Naive thymus-derived CD4-positive, alpha-beta T cell (primary cell): ENCODE measurements at regions not wholly inside any gene's neighbourhood (a gene's known extent, or its start where the extent isn't known, plus 50 kb on each side); places are given as distances from the start of the nearest gene placed in this dataset.

ENCODE experiments used
- ATAC-seq: fragments of 150-1000 bp; cut with Tn5 transposase; 2 replicates; pipeline ENCODE4 v1.10.0; 2021; ENCODE audit warnings: mild to moderate bottlenecking, moderate library complexity
- CTCF ChIA-PET: fragments of 350-600 bp; sonication (Branson Sonifier 250); formaldehyde crosslinking; loops from one replicate; lab custom pipeline; 2021; ENCODE audit warnings: antibody characterized with exemption; lab: Charles Lee
- POLR2A ChIA-PET: fragments of 350-600 bp; sonication (Branson Sonifier 250); formaldehyde crosslinking; loops from one replicate; lab custom pipeline; 2021; ENCODE audit warnings: antibody characterized with exemption, inconsistent platforms; lab: Charles Lee
- DNase-seq, 9 donors: peaks; one replicate each; pipeline versions ENCODE4 v3.0.0 to v3.0.0-alpha.2; 2020 to 2022; ENCODE audit warnings: mixed read lengths in 1 of 9
- H3K27ac ChIP-seq: one replicate; pipeline ENCODE4 v1.7.0; 2013; ENCODE audit warnings: mild to moderate bottlenecking, low read depth, low read length, moderate library complexity
- H3K27me3 ChIP-seq, 2 donors: one replicate each; pipeline ENCODE4 v1.7.0; 2013; ENCODE audit warnings: low read length in 2 of 2, mild to moderate bottlenecking in 2 of 2, moderate library complexity in 2 of 2; ENCODE audit not compliant: control insufficient read depth in 2 of 2, insufficient read depth in 2 of 2
- H3K36me3 ChIP-seq, 3 experiments: 1 replicate in 2 of 3; 2 replicates in 1 of 3; pipeline ENCODE4 v1.7.0; 2013; ENCODE audit warnings: low read length in 3 of 3, mild to moderate bottlenecking in 3 of 3, moderate library complexity in 1 of 3; ENCODE audit not compliant: insufficient read depth in 3 of 3, control insufficient read depth in 2 of 3
- H3K4me1 ChIP-seq, 2 donors: one replicate each; pipeline ENCODE4 v1.7.0; 2013; ENCODE audit warnings: low read length in 2 of 2, mild to moderate bottlenecking in 2 of 2, moderate library complexity in 1 of 2; ENCODE audit not compliant: control insufficient read depth in 2 of 2, insufficient read depth in 2 of 2
- H3K4me3 ChIP-seq: 2 replicates; pipeline ENCODE4 v1.7.0; 2013; ENCODE audit warnings: mild to moderate bottlenecking, low read length
- H3K9me3 ChIP-seq, 3 experiments: 1 replicate in 2 of 3; 2 replicates in 1 of 3; pipeline ENCODE4 v1.7.0; 2013; ENCODE audit warnings: low read length in 3 of 3; ENCODE audit not compliant: control insufficient read depth in 2 of 3
- H3K27ac Mint-ChIP-seq, 9 donors: one replicate each; pipeline ENCODE4 v1.8.0; 2020 to 2022; ENCODE audit warnings: mixed read lengths in 9 of 9, mild to moderate bottlenecking in 8 of 9, moderate library complexity in 5 of 9, inconsistent platforms in 2 of 9
- H3K27me3 Mint-ChIP-seq, 5 donors: one replicate each; pipeline ENCODE4 v1.8.0; 2021 to 2022; ENCODE audit warnings: mixed read lengths in 5 of 5, mild to moderate bottlenecking in 1 of 5
- H3K36me3 Mint-ChIP-seq, 5 donors: one replicate each; pipeline ENCODE4 v1.8.0; 2020 to 2022; ENCODE audit warnings: mixed read lengths in 5 of 5, mild to moderate bottlenecking in 3 of 5, inconsistent platforms in 1 of 5
- H3K4me1 Mint-ChIP-seq, 7 donors: one replicate each; pipeline ENCODE4 v1.8.0; 2020 to 2022; ENCODE audit warnings: mixed read lengths in 7 of 7, mild to moderate bottlenecking in 3 of 7, inconsistent platforms in 1 of 7
- H3K4me3 Mint-ChIP-seq, 10 donors: one replicate each; pipeline ENCODE4 v1.8.0; 2020 to 2022; ENCODE audit warnings: mild to moderate bottlenecking in 10 of 10, mixed read lengths in 10 of 10, moderate library complexity in 6 of 10, inconsistent platforms in 2 of 10
- H3K9me3 Mint-ChIP-seq, 11 donors: one replicate each; pipeline ENCODE4 v1.8.0; 2020 to 2022; ENCODE audit warnings: mixed read lengths in 11 of 11, mild to moderate bottlenecking in 4 of 11, inconsistent platforms in 1 of 11, moderate library complexity in 1 of 11
- intact Hi-C, 2 donors: fragments of 100-400 bp; cut with micrococcal nuclease; formaldehyde crosslinking; loops; one replicate each; pipeline ENCODE4 v1.15.1; 2023

GRCh38 chr4:31374256-31374960 is 654.2 kb downstream of the PCDH7 start:
- no peaks in the 10 kb centered on the region for H3K9me3 ChIP-seq
- no peaks in the 10 kb centered on the region for H3K4me1 ChIP-seq
- H3K4me1 Mint-ChIP-seq = no peaks in the 10 kb centered on the region
- no peak overlapping the region for H3K27ac Mint-ChIP-seq
- H3K9me3 Mint-ChIP-seq = peaks cover 0 to 3% (median 0%) of the 10 kb centered on the region in 11 donors
- intact Hi-C loops = no loop called here
- DNase-seq (no peak), ATAC-seq (no peak)
- ChIA-PET CTCF (no interaction called here), POLR2A (no interaction called here)
- no peaks in the 10 kb centered on the region for H3K36me3 Mint-ChIP-seq
- H3K4me3 ChIP-seq = no peak overlapping the region
- H3K36me3 ChIP-seq = no peaks in the 10 kb centered on the region
- no peak overlapping the region for H3K27ac ChIP-seq
- no peak overlapping the region for H3K4me3 Mint-ChIP-seq
- H3K27me3 ChIP-seq = no peaks in the 10 kb centered on the region
- H3K27me3 Mint-ChIP-seq = no peaks in the 10 kb centered on the region

GRCh38 chr4:31375936-31376335 is 655.8 kb downstream of the PCDH7 start:
- Mint-ChIP-seq H3K27me3 (no peaks in the 10 kb centered on the region), H3K36me3 (no peaks in the 10 kb centered on the region), H3K4me3 (no peak overlapping the region), H3K27ac (no peak overlapping the region), H3K9me3 (peaks cover 0 to 7% (median 0%) of the 10 kb centered on the region in 11 donors), H3K4me1 (no peaks in the 10 kb centered on the region)
- Histone ChIP-seq H3K27me3 (no peaks in the 10 kb centered on the region), H3K27ac (no peak overlapping the region), H3K9me3 (no peaks in the 10 kb centered on the region), H3K4me1 (no peaks in the 10 kb centered on the region), H3K4me3 (no peak overlapping the region), H3K36me3 (no peaks in the 10 kb centered on the region)
- intact Hi-C loops = no loop called here
- ATAC-seq (no peak), DNase-seq (no peak)
- POLR2A ChIA-PET = no interaction called here
- CTCF ChIA-PET = no interaction called here

- H3K27me3 ChIP-seq = no peaks in the 10 kb centered on the region
- no peaks in the 10 kb centered on the region for H3K9me3 ChIP-seq
- no peaks in the 10 kb centered on the region for H3K36me3 ChIP-seq
- H3K4me1 ChIP-seq = no peaks in the 10 kb centered on the region
- H3K4me3 ChIP-seq = no peak overlapping the region
- intact Hi-C loops = no loop called here
- H3K4me3 Mint-ChIP-seq = no peak overlapping the region
- no peak overlapping the region for H3K27ac Mint-ChIP-seq
- H3K27ac ChIP-seq = no peak overlapping the region
- ATAC-seq (no peak), DNase-seq (no peak)
- peaks cover 0 to 7% (median 0%) of the 10 kb centered on the region in 11 donors for H3K9me3 Mint-ChIP-seq
- no peaks in the 10 kb centered on the region for H3K36me3 Mint-ChIP-seq
- H3K27me3 Mint-ChIP-seq = no peaks in the 10 kb centered on the region
- CTCF ChIA-PET = no interaction called here
- no peaks in the 10 kb centered on the region for H3K4me1 Mint-ChIP-seq
- POLR2A ChIA-PET = no interaction called here
These were observed 659.2 kb downstream of the PCDH7 start for GRCh38 chr4:31379364-31379763.

GRCh38 chr4:31383767-31384166 is 663.6 kb downstream of the PCDH7 start:
- Histone ChIP-seq H3K27ac (no peak overlapping the region), H3K9me3 (no peaks in the 10 kb centered on the region), H3K36me3 (no peaks in the 10 kb centered on the region), H3K4me1 (no peaks in the 10 kb centered on the region), H3K4me3 (no peak overlapping the region), H3K27me3 (no peaks in the 10 kb centered on the region)
- intact Hi-C loops = no loop called here
- ChIA-PET POLR2A (no interaction called here), CTCF (no interaction called here)
- H3K4me3 Mint-ChIP-seq = no peak overlapping the region
- DNase-seq (no peak), ATAC-seq (no peak)
- H3K36me3 Mint-ChIP-seq = no peaks in the 10 kb centered on the region
- H3K9me3 Mint-ChIP-seq = peaks cover 0 to 5% (median 2%) of the 10 kb centered on the region in 11 donors
- no peaks in the 10 kb centered on the region for H3K27me3 Mint-ChIP-seq
- H3K27ac Mint-ChIP-seq = no peak overlapping the region
- H3K4me1 Mint-ChIP-seq = no peaks in the 10 kb centered on the region

- H3K36me3 ChIP-seq = no peaks in the 10 kb centered on the region
- no peaks in the 10 kb centered on the region for H3K9me3 ChIP-seq
- no peak overlapping the region for H3K27ac ChIP-seq
- no peaks in the 10 kb centered on the region for H3K4me1 Mint-ChIP-seq
- H3K4me3 ChIP-seq = no peak overlapping the region
- H3K27ac Mint-ChIP-seq = no peak overlapping the region
- POLR2A ChIA-PET = no interaction called here
- H3K27me3 Mint-ChIP-seq = no peaks in the 10 kb centered on the region
- peaks cover 0 to 6% (median 3%) of the 10 kb centered on the region in 11 donors for H3K9me3 Mint-ChIP-seq
- no peak for ATAC-seq
- H3K4me1 ChIP-seq = no peaks in the 10 kb centered on the region
- H3K27me3 ChIP-seq = no peaks in the 10 kb centered on the region
- intact Hi-C loops = no loop called here
- DNase-seq = no peak
- CTCF ChIA-PET = no interaction called here
- H3K4me3 Mint-ChIP-seq = no peak overlapping the region
- no peaks in the 10 kb centered on the region for H3K36me3 Mint-ChIP-seq
These were observed 670.7 kb downstream of the PCDH7 start for GRCh38 chr4:31390849-31391248.

GRCh38 chr4:31391976-31392375 is 671.8 kb downstream of the PCDH7 start:
- H3K4me3 Mint-ChIP-seq = no peak overlapping the region
- no peaks in the 10 kb centered on the region for H3K27me3 Mint-ChIP-seq
- no peaks in the 10 kb centered on the region for H3K36me3 Mint-ChIP-seq
- intact Hi-C loops = no loop called here
- CTCF ChIA-PET = no interaction called here
- no peak overlapping the region for H3K27ac Mint-ChIP-seq
- DNase-seq (no peak), ATAC-seq (no peak)
- POLR2A ChIA-PET = no interaction called here
- H3K36me3 ChIP-seq = no peaks in the 10 kb centered on the region
- H3K9me3 ChIP-seq = no peaks in the 10 kb centered on the region
- H3K9me3 Mint-ChIP-seq = peaks cover 0 to 6% (median 3%) of the 10 kb centered on the region in 11 donors
- H3K4me1 ChIP-seq = no peaks in the 10 kb centered on the region
- H3K27ac ChIP-seq = no peak overlapping the region
- no peak overlapping the region for H3K4me3 ChIP-seq
- H3K27me3 ChIP-seq = no peaks in the 10 kb centered on the region
- no peaks in the 10 kb centered on the region for H3K4me1 Mint-ChIP-seq

- no peaks in the 10 kb centered on the region for H3K36me3 ChIP-seq
These were observed 672.8 kb downstream of the PCDH7 start for GRCh38 chr4:31392923-31393322.

More at GRCh38 chr4:31392923-31393322, 672.8 kb downstream of the PCDH7 start:
- H3K4me1 Mint-ChIP-seq = no peaks in the 10 kb centered on the region
- POLR2A ChIA-PET = no interaction called here
- no peak overlapping the region for H3K4me3 Mint-ChIP-seq
- Histone ChIP-seq H3K27me3 (no peaks in the 10 kb centered on the region), H3K4me3 (no peak overlapping the region), H3K9me3 (no peaks in the 10 kb centered on the region), H3K27ac (no peak overlapping the region), H3K4me1 (no peaks in the 10 kb centered on the region)
- peaks cover 0 to 7% (median 4%) of the 10 kb centered on the region in 11 donors for H3K9me3 Mint-ChIP-seq
- H3K27ac Mint-ChIP-seq = no peak overlapping the region
- no peaks in the 10 kb centered on the region for H3K27me3 Mint-ChIP-seq
- CTCF ChIA-PET = no interaction called here
- intact Hi-C loops = no loop called here
- H3K36me3 Mint-ChIP-seq = no peaks in the 10 kb centered on the region
- ATAC-seq (no peak), DNase-seq (no peak)
